H1 (cell line): ENCODE measurements at regions not wholly inside any gene's neighbourhood (a gene's known extent, or its start where the extent isn't known, plus 50 kb on each side); places are given as distances from the start of the nearest gene placed in this dataset.

Source experiments
- CTCF ChIA-PET: fragments of 300-600 bp; sonication (Branson Sonifier 250); formaldehyde crosslinking; loops from one replicate; lab custom pipeline; 2021; ENCODE audit not compliant: partially characterized antibody; lab: Charles Lee
- POLR2A ChIA-PET: fragments of 300-600 bp; sonication (Branson Sonifier 250); formaldehyde crosslinking; loops from one replicate; lab custom pipeline; 2021; ENCODE audit warnings: inconsistent platforms; ENCODE audit not compliant: partially characterized antibody; lab: Charles Lee
- DNase-seq, 2 experiments: peaks; one replicate each; pipeline versions ENCODE4 v3.0.0 to v3.0.0-alpha.2; 2010 to 2022; ENCODE audit warnings: low spot score in 2 of 2, low read depth in 1 of 2, mixed read lengths in 1 of 2
- FAIRE-seq: peaks from 2 replicates; lab custom pipeline; 2011; peaks lifted over from hg19 to GRCh38; lab: Jason Lieb, UNC
- H2AFZ ChIP-seq: 2 replicates; pipeline ENCODE4 v1.8.1; 2012; ENCODE audit warnings: low read length, inconsistent platforms
- H2AK5ac ChIP-seq: 2 replicates; pipeline ENCODE4 v1.6.1; 2013; ENCODE audit warnings: low read depth, low read length
- H2BK120ac ChIP-seq: replicated peaks from 2 replicates; pipeline ENCODE3; 2013; ENCODE audit warnings: low read depth, low read length, inconsistent platforms
- H2BK12ac ChIP-seq: 2 replicates; pipeline ENCODE4 v1.6.1; 2013; ENCODE audit warnings: low read depth, low read length
- H2BK15ac ChIP-seq: 2 replicates; pipeline ENCODE4 v1.6.1; 2013; ENCODE audit warnings: low read length
- H2BK20ac ChIP-seq: 2 replicates; pipeline ENCODE4 v1.6.1; 2013; ENCODE audit warnings: low read length
- H2BK5ac ChIP-seq: 2 replicates; pipeline ENCODE4 v1.6.1; 2013; ENCODE audit warnings: low read depth, low read length
- H3K14ac ChIP-seq: 2 replicates; pipeline ENCODE4 v1.6.1; 2013; ENCODE audit warnings: inconsistent platforms; ENCODE audit not compliant: insufficient read length
- H3K18ac ChIP-seq: 2 replicates; pipeline ENCODE4 v1.6.1; 2013; ENCODE audit warnings: low read length; ENCODE audit errors: extremely low read depth
- H3K23ac ChIP-seq: 2 replicates; pipeline ENCODE4 v1.6.1; 2013; ENCODE audit warnings: inconsistent platforms; ENCODE audit not compliant: insufficient read length
- H3K23me2 ChIP-seq: 2 replicates; pipeline ENCODE4 v1.6.1; 2013; ENCODE audit warnings: low read depth, low read length
- H3K27ac ChIP-seq: 2 replicates; pipeline ENCODE4 v1.6.1; 2011; ENCODE audit warnings: low read depth, low read length, inconsistent platforms
- H3K27me3 ChIP-seq, 4 experiments: replicated peaks in 1 of 4; 1 replicate in 1 of 4; 2 replicates in 3 of 4; pipeline versions ENCODE4 v1.6.1 to v1.8.1; 2011 to 2013; ENCODE audit warnings: low read length in 3 of 4, mild to moderate bottlenecking in 3 of 4, inconsistent platforms in 2 of 4, mixed read lengths in 2 of 4, moderate library complexity in 1 of 4; ENCODE audit not compliant: control insufficient read depth in 3 of 4, insufficient read depth in 3 of 4; ENCODE audit errors: extremely low read depth in 1 of 4
- H3K36me3 ChIP-seq, 4 experiments: 2 replicates each; pipeline versions ENCODE4 v1.6.1 to v1.8.1; 2011 to 2013; ENCODE audit warnings: mild to moderate bottlenecking in 4 of 4, low read length in 3 of 4, moderate library complexity in 2 of 4, control low read depth in 1 of 4, inconsistent platforms in 1 of 4; ENCODE audit not compliant: insufficient read depth in 4 of 4, control insufficient read depth in 2 of 4
- H3K4ac ChIP-seq: replicated peaks from 2 replicates; pipeline ENCODE3; 2013; ENCODE audit warnings: low read length, low read depth, mixed read lengths, inconsistent platforms; ENCODE audit not compliant: insufficient read length
- H3K4me1 ChIP-seq, 4 experiments: replicated peaks in 1 of 4; 1 replicate in 1 of 4; 2 replicates in 3 of 4; pipeline versions ENCODE4 v1.6.1 to v1.8.1; 2011 to 2013; ENCODE audit warnings: low read length in 3 of 4, inconsistent platforms in 2 of 4, mixed read lengths in 1 of 4; ENCODE audit not compliant: insufficient read depth in 4 of 4, control insufficient read depth in 3 of 4
- H3K4me2 ChIP-seq, 2 experiments: 2 replicates each; pipeline versions ENCODE4 v1.6.1 to v1.8.1; 2011 to 2013; ENCODE audit warnings: low read depth in 2 of 2, low read length in 2 of 2, control low read depth in 1 of 2, inconsistent platforms in 1 of 2, mild to moderate bottlenecking in 1 of 2; ENCODE audit not compliant: insufficient read depth in 1 of 2
- H3K4me3 ChIP-seq, 4 experiments: fragments of 200-600, 300-600 bp in 1 of 4; sonication (generic), shearing (Covaris generic), sonication (Bioruptor Twin) in 1 of 4; 2 replicates each; pipeline versions ENCODE4 v1.5.1 to v1.8.1; 2011 to 2016; ENCODE audit warnings: low read length in 4 of 4, low read depth in 3 of 4, control low read depth in 2 of 4, inconsistent platforms in 2 of 4, mild to moderate bottlenecking in 2 of 4, mixed read lengths in 1 of 4, moderate library complexity in 1 of 4; ENCODE audit not compliant: insufficient read depth in 2 of 4; ENCODE audit errors: extremely low read depth in 1 of 4
- H3K56ac ChIP-seq: replicated peaks from 2 replicates; pipeline ENCODE3; 2013; ENCODE audit warnings: low read depth, mild to moderate bottlenecking, mixed read lengths, low read length, inconsistent platforms; ENCODE audit not compliant: insufficient read length
- H3K79me1 ChIP-seq: 2 replicates; pipeline ENCODE4 v1.6.1; 2013; ENCODE audit warnings: low read depth, low read length, control low read depth
- H3K79me2 ChIP-seq, 2 experiments: 2 replicates each; pipeline versions ENCODE4 v1.6.1 to v1.8.1; 2012 to 2013; ENCODE audit warnings: low read length in 2 of 2, mild to moderate bottlenecking in 2 of 2, inconsistent platforms in 1 of 2; ENCODE audit not compliant: insufficient read depth in 2 of 2, control insufficient read depth in 1 of 2
- H3K9ac ChIP-seq, 4 experiments: replicated peaks in 1 of 4; 1 replicate in 1 of 4; 2 replicates in 3 of 4; pipeline versions ENCODE4 v1.6.1 to v1.8.1; 2011 to 2013; ENCODE audit warnings: low read depth in 3 of 4, low read length in 3 of 4, control low read depth in 2 of 4, mild to moderate bottlenecking in 2 of 4, moderate library complexity in 2 of 4, inconsistent platforms in 1 of 4; ENCODE audit errors: extremely low read depth in 1 of 4
- H3K9me3 ChIP-seq, 2 experiments: 2 replicates each; pipeline versions ENCODE4 v1.6.1 to v1.8.1; 2012 to 2013; ENCODE audit warnings: mild to moderate bottlenecking in 2 of 2, moderate library complexity in 2 of 2, control low read depth in 1 of 2, inconsistent platforms in 1 of 2, low read depth in 1 of 2, low read length in 1 of 2, mixed read lengths in 1 of 2; ENCODE audit not compliant: insufficient read depth in 2 of 2
- H4K20me1 ChIP-seq, 2 experiments: replicated peaks in 1 of 2; 2 replicates each; pipeline versions ENCODE3 to v1.8.1; 2011 to 2013; ENCODE audit warnings: inconsistent platforms in 2 of 2, low read length in 2 of 2, mild to moderate bottlenecking in 1 of 2; ENCODE audit not compliant: insufficient read depth in 2 of 2, control insufficient read depth in 1 of 2
- H4K5ac ChIP-seq: 2 replicates; pipeline ENCODE4 v1.6.1; 2013; ENCODE audit warnings: low read length, low read depth, mixed read lengths, inconsistent platforms; ENCODE audit not compliant: insufficient read length
- H4K8ac ChIP-seq: 2 replicates; pipeline ENCODE4 v1.8.0; 2013; ENCODE audit warnings: mild to moderate bottlenecking, moderate library complexity, low read length, inconsistent platforms; ENCODE audit not compliant: insufficient read depth; ENCODE audit errors: extremely low read depth
- H4K91ac ChIP-seq: replicated peaks from 2 replicates; pipeline ENCODE3; 2013; ENCODE audit warnings: low read length, mixed read lengths, inconsistent platforms; ENCODE audit not compliant: insufficient read length
- ATF3 ChIP-seq: IDR thresholded peaks from 2 replicates; pipeline ENCODE4 v1.6.1; 2011; ENCODE audit warnings: low read depth, mild to moderate bottlenecking, low read length; ENCODE audit not compliant: insufficient read depth
- CREB1 ChIP-seq: IDR thresholded peaks from 2 replicates; pipeline ENCODE4 v1.6.1; 2012; ENCODE audit warnings: inconsistent platforms
- EP300 ChIP-seq, 2 experiments: IDR thresholded peaks; 1 replicate in 1 of 2; 2 replicates in 1 of 2; pipeline ENCODE4 v1.6.1; 2011 to 2012; ENCODE audit warnings: low read depth in 2 of 2, low read length in 2 of 2, mild to moderate bottlenecking in 2 of 2, borderline replicate concordance in 1 of 2, inconsistent platforms in 1 of 2, moderate library complexity in 1 of 2
- HDAC6 ChIP-seq: IDR thresholded peaks from one replicate; pipeline ENCODE4 v1.7.1; 2012; ENCODE audit warnings: low read depth, mild to moderate bottlenecking, inconsistent platforms, low read length, moderate library complexity
- POLR2A ChIP-seq, 2 experiments: IDR thresholded peaks; 1 replicate in 1 of 2; 2 replicates in 1 of 2; pipeline ENCODE4 v1.6.1; 2011; ENCODE audit warnings: low read depth in 2 of 2, low read length in 2 of 2, mild to moderate bottlenecking in 2 of 2; ENCODE audit errors: control extremely low read depth in 1 of 2
- RXRA ChIP-seq: IDR thresholded peaks from 2 replicates; pipeline ENCODE4 v1.6.1; 2011; ENCODE audit warnings: low read depth, mild to moderate bottlenecking, low read length, moderate library complexity; ENCODE audit not compliant: insufficient read depth
- SRF ChIP-seq: IDR thresholded peaks from 2 replicates; pipeline ENCODE4 v1.6.1; 2011; ENCODE audit warnings: mild to moderate bottlenecking, low read depth, low read length, moderate library complexity
- TBP ChIP-seq: IDR thresholded peaks from 2 replicates; pipeline ENCODE4 v1.6.1; 2011; ENCODE audit warnings: low read depth, low read length, improper control_type of control experiment
- WGBS, 2 experiments: shearing (Covaris generic) in 1 of 2; methylation state at CpG; one replicate each; pipeline versions ENCODE4 v1.1.6 to v1.1.7; 2013 to 2015; ENCODE audit warnings: low lambda C conversion rate in 2 of 2, mixed read lengths in 2 of 2, inconsistent platforms in 1 of 2, low coverage in 1 of 2, missing lambda C conversion rate in 1 of 2; ENCODE audit not compliant: insufficient replicate concordance in 2 of 2, insufficient coverage in 1 of 2, insufficient read length in 1 of 2; ENCODE audit errors: extremely low coverage in 1 of 2, missing lambda C conversion rate in 1 of 2; 5-methylcytosine and 5-hydroxymethylcytosine counted together
- TF ChIP-seq, protein P1 (sequence below): IDR thresholded peaks from 2 replicates; pipeline ENCODE4 v1.6.1; 2012; ENCODE audit warnings: inconsistent platforms

DNA sequence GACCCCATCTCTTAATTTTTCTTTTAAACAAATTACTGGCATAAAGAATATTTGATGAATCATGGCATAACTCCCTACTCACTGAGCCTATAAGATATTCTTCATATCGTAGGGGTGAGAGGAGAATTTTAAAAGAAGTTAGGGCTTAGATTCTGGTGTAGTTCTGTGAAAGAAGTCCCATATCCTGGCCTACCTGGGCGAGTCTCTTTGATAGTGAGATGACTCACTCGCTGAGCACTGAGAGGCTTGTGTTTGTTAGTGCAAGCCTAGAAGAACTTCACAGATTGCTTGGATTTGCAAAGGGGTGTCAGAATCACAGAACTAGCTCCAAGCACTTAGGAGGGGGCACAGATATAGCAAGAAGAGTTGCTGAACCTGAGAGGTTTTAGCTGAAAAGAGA is 133.8 kb upstream of the TMC3 start:
- no peak overlapping the region for H3K14ac ChIP-seq
- H3K79me2 ChIP-seq, result no peaks in the 10 kb centered on the region
- 82% methylated on average over 3 of the region's 3 CpGs; no CpG with 5 or more reads in 1 of the 2 experiments for WGBS, 2 experiments
- H3K36me3 ChIP-seq, result no peaks in the 10 kb centered on the region
- H4K91ac ChIP-seq, result no peak overlapping the region
- no peak overlapping the region for H2AK5ac ChIP-seq
- H2BK20ac ChIP-seq, result no peak overlapping the region
- H3K27ac ChIP-seq, result no peak overlapping the region
- H2AFZ ChIP-seq, result peak overlapping the region; percentile 82; the same call in 1 of the 2 replicates
- no peak overlapping the region for H3K4me3 ChIP-seq
- H4K5ac ChIP-seq, result no peak overlapping the region
- FAIRE-seq (no peak), DNase-seq (no peak)
- H4K20me1 ChIP-seq, result no peaks in the 10 kb centered on the region
- H2BK120ac ChIP-seq, result no peak overlapping the region
- H3K18ac ChIP-seq, result no peak overlapping the region
- no peak overlapping the region for H3K4ac ChIP-seq
- H3K79me1 ChIP-seq, result no peaks in the 10 kb centered on the region
- H3K4me1 ChIP-seq, result no peaks in the 10 kb centered on the region
- ChIA-PET POLR2A (no interaction called here), CTCF (no interaction called here)
- no peak overlapping the region for H3K4me2 ChIP-seq
- H3K23ac ChIP-seq, result no peak overlapping the region
- H2BK5ac ChIP-seq, result no peak overlapping the region
- TF ChIP-seq, protein P1, sequence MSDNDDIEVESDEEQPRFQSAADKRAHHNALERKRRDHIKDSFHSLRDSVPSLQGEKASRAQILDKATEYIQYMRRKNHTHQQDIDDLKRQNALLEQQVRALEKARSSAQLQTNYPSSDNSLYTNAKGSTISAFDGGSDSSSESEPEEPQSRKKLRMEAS, result no peak
- no peak for TF ChIP-seq EP300 (IDR thresholded peaks at IDR 0.05; ENCODE audit: borderline replicate concordance in 1 of 2, low read depth in 2 of 2, low read length in 2 of 2)
- TF ChIP-seq ATF3, result no peak
- TF ChIP-seq SRF, result no peak
- TF ChIP-seq RXRA, result no peak
- no peak for TF ChIP-seq CREB1
- TF ChIP-seq POLR2A (IDR thresholded peaks at IDR 0.05; ENCODE audit: control extremely low read depth in 1 of 2, low read depth in 2 of 2, low read length in 2 of 2), result no peak
- no peak for TF ChIP-seq HDAC6
- no peak for TF ChIP-seq TBP
- no peaks in the 10 kb centered on the region for H3K27me3 ChIP-seq
- no peaks in the 10 kb centered on the region for H3K9me3 ChIP-seq
- H2BK12ac ChIP-seq, result no peak overlapping the region
- H4K8ac ChIP-seq, result no peak overlapping the region
- no peak overlapping the region for H3K9ac ChIP-seq
- H3K56ac ChIP-seq, result no peak overlapping the region
- no peak overlapping the region for H2BK15ac ChIP-seq
- H3K23me2 ChIP-seq, result peaks cover 2% of the 10 kb centered on the region; the same call in 1 of the 2 replicates
